ENCODE measurements at regions not wholly inside any gene's neighbourhood (a gene's known extent, or its start where the extent isn't known, plus 50 kb on each side); places are given as distances from the start of the nearest gene placed in this dataset.
A peak's percentile ranks its signal among the peaks of the same experiment; 100 is the strongest.

DNA sequence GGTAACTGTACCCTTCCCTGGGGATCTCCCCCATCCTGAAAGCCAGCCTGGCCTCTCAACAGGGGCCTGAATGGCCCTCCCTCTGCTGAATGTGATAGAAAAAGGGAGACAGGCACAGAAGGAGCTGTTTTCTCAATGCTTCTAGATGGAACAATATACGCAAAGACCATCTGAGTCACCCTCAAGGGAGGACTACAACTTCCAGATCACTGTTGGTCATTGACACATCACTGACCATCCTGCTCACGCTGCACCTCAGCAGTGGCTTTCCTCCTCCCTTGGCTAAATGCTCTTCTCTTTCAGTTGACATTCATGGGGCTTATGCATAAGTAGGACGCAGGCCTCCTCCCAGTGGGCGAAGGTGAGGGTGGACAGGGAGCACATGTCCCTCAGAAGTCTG, 112.2 kb upstream of the SHB start:
- TF ChIP-seq, protein P1, sequence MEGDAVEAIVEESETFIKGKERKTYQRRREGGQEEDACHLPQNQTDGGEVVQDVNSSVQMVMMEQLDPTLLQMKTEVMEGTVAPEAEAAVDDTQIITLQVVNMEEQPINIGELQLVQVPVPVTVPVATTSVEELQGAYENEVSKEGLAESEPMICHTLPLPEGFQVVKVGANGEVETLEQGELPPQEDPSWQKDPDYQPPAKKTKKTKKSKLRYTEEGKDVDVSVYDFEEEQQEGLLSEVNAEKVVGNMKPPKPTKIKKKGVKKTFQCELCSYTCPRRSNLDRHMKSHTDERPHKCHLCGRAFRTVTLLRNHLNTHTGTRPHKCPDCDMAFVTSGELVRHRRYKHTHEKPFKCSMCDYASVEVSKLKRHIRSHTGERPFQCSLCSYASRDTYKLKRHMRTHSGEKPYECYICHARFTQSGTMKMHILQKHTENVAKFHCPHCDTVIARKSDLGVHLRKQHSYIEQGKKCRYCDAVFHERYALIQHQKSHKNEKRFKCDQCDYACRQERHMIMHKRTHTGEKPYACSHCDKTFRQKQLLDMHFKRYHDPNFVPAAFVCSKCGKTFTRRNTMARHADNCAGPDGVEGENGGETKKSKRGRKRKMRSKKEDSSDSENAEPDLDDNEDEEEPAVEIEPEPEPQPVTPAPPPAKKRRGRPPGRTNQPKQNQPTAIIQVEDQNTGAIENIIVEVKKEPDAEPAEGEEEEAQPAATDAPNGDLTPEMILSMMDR (IDR thresholded peaks at IDR 0.05; ENCODE audit: insufficient read depth, low read depth, low read length, missing control alignments), result no peak

DNA sequence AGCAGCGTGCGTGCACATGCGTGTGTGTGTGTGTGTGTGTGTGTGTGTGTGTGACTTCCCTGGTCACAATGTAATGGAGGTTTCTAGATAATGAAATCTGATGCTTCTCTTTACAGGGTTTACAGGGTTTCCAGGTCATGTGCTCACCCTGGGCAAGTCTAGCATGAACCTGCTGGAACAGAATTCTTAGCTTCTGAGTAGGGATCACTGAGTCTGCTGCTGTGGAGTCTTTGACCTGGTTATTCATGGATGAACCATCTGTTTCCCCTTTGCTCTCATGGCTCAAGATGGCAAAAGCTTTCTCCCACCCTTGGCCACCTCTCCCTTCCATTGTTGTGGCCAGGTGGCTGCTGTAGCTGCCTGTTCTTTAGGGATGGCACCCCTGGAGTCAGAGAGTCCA, 111.6 kb upstream of the SHB start:
- TF ChIP-seq, protein P1 (IDR thresholded peaks at IDR 0.05; ENCODE audit: insufficient read depth, low read depth, low read length, missing control alignments), result no peak
- no peak overlapping the region for H3K4me3 ChIP-seq (ENCODE audit: low read length)
- DNase-seq (ENCODE audit: low read depth), result peak; percentile 30

More for the DNA sequence above, 112.2 kb upstream of the SHB start:
- no peak overlapping the region for H3K4me3 ChIP-seq (ENCODE audit: low read length)
- DNase-seq (ENCODE audit: low read depth), result no peak

DNA sequence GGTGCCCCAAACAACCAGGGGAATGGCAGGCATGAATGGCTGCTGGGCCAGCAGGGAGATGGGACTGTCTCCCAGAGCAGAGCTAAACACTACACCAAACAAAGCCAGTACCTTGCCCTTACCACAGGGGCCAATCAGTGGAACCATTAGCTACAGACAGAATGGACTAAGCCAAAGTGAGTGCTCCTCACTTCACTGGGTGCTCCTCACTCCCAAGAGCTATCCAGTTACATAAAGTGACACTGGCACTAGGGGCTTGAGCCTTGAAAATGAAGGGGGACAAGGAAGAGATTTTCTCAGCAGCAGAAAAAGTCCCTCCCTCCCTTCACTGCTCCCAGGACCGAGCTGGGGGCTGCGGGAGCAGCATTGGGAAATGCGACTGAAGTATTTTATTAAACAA, 110.9 kb upstream of the SHB start:
- DNase-seq (ENCODE audit: low read depth), result no peak
- TF ChIP-seq, protein P1 (IDR thresholded peaks at IDR 0.05; ENCODE audit: insufficient read depth, low read depth, low read length, missing control alignments), result no peak
- no peak overlapping the region for H3K4me3 ChIP-seq (ENCODE audit: low read length)

DNA sequence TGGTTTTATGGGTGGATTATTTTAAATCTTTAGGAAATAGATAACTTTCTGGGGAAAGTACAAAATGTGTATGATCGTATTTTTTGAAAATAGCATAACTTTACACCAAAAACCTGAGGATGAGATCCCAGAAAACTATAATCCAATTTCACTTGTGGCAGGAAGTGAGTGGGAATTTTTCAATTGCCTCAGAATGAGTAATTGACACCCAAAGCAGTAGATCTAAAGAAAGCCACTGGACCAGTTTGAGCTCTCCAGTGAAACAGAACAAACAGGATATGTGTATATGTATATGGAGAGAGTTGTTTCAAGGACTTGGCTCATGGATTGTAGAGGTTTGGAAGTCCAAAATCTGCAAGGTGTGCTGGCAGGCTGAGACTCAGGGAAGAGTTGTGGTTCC, 109.2 kb upstream of the SHB start:
- H3K4me3 ChIP-seq (ENCODE audit: low read length), result no peak overlapping the region
- DNase-seq (ENCODE audit: low read depth), result peak; percentile 93
- TF ChIP-seq, protein P1 (IDR thresholded peaks at IDR 0.05; ENCODE audit: insufficient read depth, low read depth, low read length, missing control alignments), result no peak

DNA sequence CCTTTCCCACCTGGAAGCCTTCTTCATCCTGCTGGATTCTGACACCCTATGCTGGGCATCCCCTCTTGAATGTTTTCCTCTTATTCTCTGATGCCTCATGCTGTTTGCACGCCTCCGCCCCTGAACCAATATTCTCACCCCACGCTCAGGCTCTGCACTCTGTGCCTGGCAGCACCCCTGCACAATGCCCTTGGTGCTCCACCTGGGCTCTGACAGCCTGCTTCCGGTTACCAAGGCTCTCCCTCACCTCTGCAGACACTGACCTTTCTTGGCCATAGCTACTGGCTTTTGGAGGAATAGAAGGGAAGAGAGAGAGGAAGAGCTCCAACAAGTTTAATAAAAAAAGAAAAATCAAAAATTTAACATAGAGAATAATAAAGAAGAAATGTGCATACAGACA, 108.7 kb upstream of the SHB start:
- DNase-seq (ENCODE audit: low read depth), result no peak
- no peak overlapping the region for H3K4me3 ChIP-seq (ENCODE audit: low read length)
- TF ChIP-seq, protein P1 (IDR thresholded peaks at IDR 0.05; ENCODE audit: insufficient read depth, low read depth, low read length, missing control alignments), result no peak

DNA sequence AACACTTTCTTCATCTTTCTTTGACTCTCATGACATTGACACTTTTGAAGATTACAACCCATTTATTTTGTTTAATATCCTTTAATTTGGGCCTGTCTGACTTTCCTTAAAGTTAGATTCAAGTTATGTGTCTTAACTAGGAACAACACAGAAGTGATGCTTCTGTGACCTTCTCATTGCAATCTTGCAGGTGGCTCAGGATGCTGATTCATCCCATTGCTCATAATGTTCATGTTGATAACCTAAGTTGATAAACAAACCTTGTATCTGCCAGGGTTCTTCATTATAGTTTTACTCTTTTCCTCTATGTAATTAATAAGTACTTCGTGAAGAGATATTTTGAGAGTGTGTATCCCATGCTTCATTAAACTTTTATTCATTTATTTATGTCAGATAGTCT, 107.2 kb upstream of the SHB start:
- DNase-seq (ENCODE audit: low read depth), result peak; percentile 74
- TF ChIP-seq, protein P1 (IDR thresholded peaks at IDR 0.05; ENCODE audit: insufficient read depth, low read depth, low read length, missing control alignments), result no peak
- no peak overlapping the region for H3K4me3 ChIP-seq (ENCODE audit: low read length)

DNA sequence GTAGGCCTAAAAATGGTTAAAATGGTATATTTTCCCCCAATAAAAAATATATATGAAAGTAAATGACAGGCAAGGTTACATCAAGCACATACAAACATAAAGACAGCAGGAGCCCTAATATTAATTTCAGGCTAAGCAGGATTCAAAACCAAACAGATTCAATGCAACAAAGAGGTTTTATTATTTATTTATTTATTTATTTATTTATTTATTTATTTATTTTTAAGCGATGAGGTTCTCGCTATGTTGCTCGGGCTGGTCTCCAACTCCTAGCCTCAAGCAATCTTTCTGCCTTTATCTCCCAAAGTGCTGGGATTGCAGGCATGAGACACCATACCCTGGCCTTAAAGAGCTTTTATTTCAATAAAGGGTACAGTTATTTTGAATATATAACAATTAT, 106.4 kb upstream of the SHB start:
- H3K4me3 ChIP-seq (ENCODE audit: low read length), result no peak overlapping the region
- TF ChIP-seq, protein P1 (IDR thresholded peaks at IDR 0.05; ENCODE audit: insufficient read depth, low read depth, low read length, missing control alignments), result no peak
- no peak for DNase-seq (ENCODE audit: low read depth)
